ENCODE measurements at regions not wholly inside any gene's neighbourhood (a gene's known extent, or its start where the extent isn't known, plus 50 kb on each side); places are given as distances from the start of the nearest gene placed in this dataset.
A peak's percentile ranks its signal among the peaks of the same experiment; 100 is the strongest.
"Not testable (repeated sequence)": the region's sequence is repeated elsewhere in the genome, so short reads cannot be mapped to it uniquely, and the experiment has no call there.

GRCh38 chr2:125364192-125364983, 1291.6 kb upstream of the GYPC start:
- DNase-seq (no peak), ATAC-seq (no peak)
- Mint-ChIP-seq H3K27ac (no peak overlapping the region), H3K4me1 (no peaks in the 10 kb centered on the region), H3K4me3 (no peak overlapping the region), H3K9me3 (peaks cover 4 to 32% (median 9%) of the 10 kb centered on the region in 9 donors), H3K36me3 (no peaks in the 10 kb centered on the region), H3K27me3 (no peaks in the 10 kb centered on the region)
- POLR2A ChIA-PET: no interaction called here

GRCh38 chr2:125364984-125365265, 1291.0 kb upstream of the GYPC start:
- Mint-ChIP-seq H3K4me1 (no peaks in the 10 kb centered on the region), H3K36me3 (no peaks in the 10 kb centered on the region), H3K4me3 (no peak overlapping the region), H3K27me3 (no peaks in the 10 kb centered on the region), H3K9me3 (peaks cover 4 to 28% (median 9%) of the 10 kb centered on the region in 9 donors), H3K27ac (no peak overlapping the region)
- POLR2A ChIA-PET: no interaction called here
- DNase-seq (no peak), ATAC-seq (no peak)

- POLR2A ChIA-PET: no interaction called here
- ATAC-seq (no peak), DNase-seq (no peak)
- Mint-ChIP-seq H3K27me3 (no peaks in the 10 kb centered on the region), H3K9me3 (peaks cover 2 to 34% (median 9%) of the 10 kb centered on the region in 9 donors), H3K36me3 (peaks cover 0 to 4% (median 0%) of the 10 kb centered on the region in 3 donors), H3K4me3 (no peak overlapping the region), H3K4me1 (peaks cover 0 to 1% (median 0%) of the 10 kb centered on the region in 4 donors), H3K27ac (no peak overlapping the region)
Observed at GRCh38 chr2:125371867-125372266, 1284.1 kb upstream of the GYPC start.

- H3K27me3 Mint-ChIP-seq: no peaks in the 10 kb centered on the region
- H3K4me3 Mint-ChIP-seq: no peak overlapping the region
- H3K9me3 Mint-ChIP-seq: peaks cover 2 to 35% (median 9%) of the 10 kb centered on the region in 9 donors
- POLR2A ChIA-PET: no interaction called here
- peaks cover 0 to 4% (median 0%) of the 10 kb centered on the region in 3 donors for H3K36me3 Mint-ChIP-seq
- no peak overlapping the region for H3K27ac Mint-ChIP-seq
- no peak for ATAC-seq
- peaks cover 0 to 1% (median 0%) of the 10 kb centered on the region in 4 donors for H3K4me1 Mint-ChIP-seq
- no peak for DNase-seq
Observed at GRCh38 chr2:125373293-125373692, 1282.7 kb upstream of the GYPC start.

- no peak overlapping the region for H3K4me3 Mint-ChIP-seq
- no peaks in the 10 kb centered on the region for H3K36me3 Mint-ChIP-seq
- H3K27ac Mint-ChIP-seq: no peak overlapping the region
- no peaks in the 10 kb centered on the region for H3K27me3 Mint-ChIP-seq
- POLR2A ChIA-PET: no interaction called here
- H3K4me1 Mint-ChIP-seq: no peaks in the 10 kb centered on the region
- H3K9me3 Mint-ChIP-seq: peaks cover under 1 to 26% (median 12%) of the 10 kb centered on the region in 9 donors
- ATAC-seq (no peak), DNase-seq (no peak)
Observed at GRCh38 chr2:125386074-125386473, 1269.9 kb upstream of the GYPC start.

- no peak overlapping the region for H3K27ac Mint-ChIP-seq
- ATAC-seq (no peak), DNase-seq (no peak)
- no peaks in the 10 kb centered on the region for H3K27me3 Mint-ChIP-seq
- POLR2A ChIA-PET: no interaction called here
- no peaks in the 10 kb centered on the region for H3K36me3 Mint-ChIP-seq
- peaks cover 0 to 5% (median 0%) of the 10 kb centered on the region in 9 donors for H3K9me3 Mint-ChIP-seq
- no peaks in the 10 kb centered on the region for H3K4me1 Mint-ChIP-seq
- no peak overlapping the region for H3K4me3 Mint-ChIP-seq
Observed at GRCh38 chr2:125397535-125398251, 1258.3 kb upstream of the GYPC start.

- Mint-ChIP-seq H3K36me3 (no peaks in the 10 kb centered on the region), H3K27ac (no peak overlapping the region), H3K27me3 (no peaks in the 10 kb centered on the region), H3K4me3 (no peak overlapping the region), H3K9me3 (peaks cover 0 to 7% (median 2%) of the 10 kb centered on the region in 9 donors), H3K4me1 (no peaks in the 10 kb centered on the region)
- DNase-seq (no peak), ATAC-seq (no peak)
- POLR2A ChIA-PET: no interaction called here
Observed at GRCh38 chr2:125398738-125399524, 1257.0 kb upstream of the GYPC start.

GRCh38 chr2:125405816-125406215, 1250.1 kb upstream of the GYPC start:
- DNase-seq: no peak
- H3K4me3 Mint-ChIP-seq: no peak overlapping the region
- H3K9me3 Mint-ChIP-seq: peaks cover 0 to 14% (median 4%) of the 10 kb centered on the region in 9 donors
- no peaks in the 10 kb centered on the region for H3K4me1 Mint-ChIP-seq
- POLR2A ChIA-PET: no interaction called here
- no peaks in the 10 kb centered on the region for H3K36me3 Mint-ChIP-seq
- no peaks in the 10 kb centered on the region for H3K27me3 Mint-ChIP-seq
- no peak for ATAC-seq
- H3K27ac Mint-ChIP-seq: no peak overlapping the region

- Mint-ChIP-seq H3K36me3 (no peaks in the 10 kb centered on the region), H3K4me1 (no peaks in the 10 kb centered on the region), H3K27me3 (no peaks in the 10 kb centered on the region), H3K4me3 (no peak overlapping the region), H3K9me3 (peaks cover 0 to 14% (median 2%) of the 10 kb centered on the region in 9 donors), H3K27ac (no peak overlapping the region)
- POLR2A ChIA-PET: no interaction called here
- ATAC-seq (no peak), DNase-seq (no peak)
Observed at GRCh38 chr2:125408874-125409538, 1247.0 kb upstream of the GYPC start.

GRCh38 chr2:125418483-125418882, 1237.5 kb upstream of the GYPC start:
- no peak for DNase-seq
- H3K4me3 Mint-ChIP-seq: no peak overlapping the region
- no peaks in the 10 kb centered on the region for H3K4me1 Mint-ChIP-seq
- H3K9me3 Mint-ChIP-seq: peaks cover 0 to 14% (median 5%) of the 10 kb centered on the region in 9 donors
- POLR2A ChIA-PET: no interaction called here
- H3K27ac Mint-ChIP-seq: peak overlapping the region in 1 of 10 donors; percentile 69
- no peak for ATAC-seq
- H3K36me3 Mint-ChIP-seq: no peaks in the 10 kb centered on the region
- no peaks in the 10 kb centered on the region for H3K27me3 Mint-ChIP-seq

GRCh38 chr2:125422198-125422770, 1233.7 kb upstream of the GYPC start:
- H3K4me1 Mint-ChIP-seq, H3K27ac Mint-ChIP-seq, H3K36me3 Mint-ChIP-seq, ATAC-seq, H3K27me3 Mint-ChIP-seq, DNase-seq, H3K4me3 Mint-ChIP-seq, POLR2A ChIA-PET: not testable (repeated sequence)
- H3K9me3 Mint-ChIP-seq: peaks cover 0 to 16% (median 2%) of the 10 kb centered on the region in 9 donors

GRCh38 chr2:125424266-125424785, 1231.6 kb upstream of the GYPC start:
- Mint-ChIP-seq H3K9me3 (peaks cover 0 to 17% (median 3%) of the 10 kb centered on the region in 9 donors), H3K4me3 (no peak overlapping the region), H3K27me3 (no peaks in the 10 kb centered on the region), H3K36me3 (no peaks in the 10 kb centered on the region), H3K27ac (no peak overlapping the region), H3K4me1 (no peaks in the 10 kb centered on the region)
- POLR2A ChIA-PET: no interaction called here
- DNase-seq: no peak
- ATAC-seq: no peak

Data from naive thymus-derived CD8-positive, alpha-beta T cell (primary cell).